Activated CD8-positive, alpha-beta T cell treated with anti-CD3 and anti-CD28 coated beads for 36 hours (primary cell): ENCODE measurements at regions not wholly inside any gene's neighbourhood (a gene's known extent, or its start where the extent isn't known, plus 50 kb on each side); places are given as distances from the start of the nearest gene placed in this dataset.
"Not testable (repeated sequence)": the region's sequence is repeated elsewhere in the genome, so short reads cannot be mapped to it uniquely, and the experiment has no call there.

Source experiments
- ATAC-seq: fragments of 200-7000 bp; cut with Tn5 transposase; one replicate; pipeline ENCODE4 v1.10.0; 2021; ENCODE audit warnings: mild to moderate bottlenecking, moderate library complexity
- CTCF ChIA-PET: fragments of 350-600 bp; sonication (Branson Sonifier 250); formaldehyde crosslinking; loops from one replicate; lab custom pipeline; 2021; ENCODE audit warnings: antibody characterized with exemption; lab: Charles Lee
- POLR2A ChIA-PET: fragments of 350-600 bp; sonication (Branson Sonifier 250); formaldehyde crosslinking; loops from one replicate; lab custom pipeline; 2021; ENCODE audit warnings: antibody characterized with exemption; lab: Charles Lee
- DNase-seq: peaks from one replicate; pipeline ENCODE4 v3.0.0-alpha.2; 2020
- H3K27ac Mint-ChIP-seq: one replicate; pipeline ENCODE4 v1.8.0; 2021; ENCODE audit warnings: mild to moderate bottlenecking, mixed read lengths
- H3K27me3 Mint-ChIP-seq: one replicate; pipeline ENCODE4 v1.8.0; 2021; ENCODE audit warnings: mixed read lengths
- H3K36me3 Mint-ChIP-seq: one replicate; pipeline ENCODE4 v1.8.0; 2021; ENCODE audit warnings: low read depth, mixed read lengths
- H3K4me1 Mint-ChIP-seq: one replicate; pipeline ENCODE4 v1.8.0; 2021; ENCODE audit warnings: low read depth, mixed read lengths
- H3K4me3 Mint-ChIP-seq: one replicate; pipeline ENCODE4 v1.8.0; 2021; ENCODE audit warnings: mild to moderate bottlenecking, moderate library complexity, mixed read lengths
- H3K9me3 Mint-ChIP-seq: one replicate; pipeline ENCODE4 v1.8.0; 2021; ENCODE audit warnings: mixed read lengths
- CTCF ChIP-seq: fragments of 200-600 bp; IDR thresholded peaks from one replicate; pipeline ENCODE4 v1.8.0; 2022; ENCODE audit warnings: antibody characterized with exemption, mild to moderate bottlenecking
- intact Hi-C: fragments of 100-400 bp; cut with micrococcal nuclease; formaldehyde crosslinking; loops from one replicate; pipeline ENCODE4 v1.10.0; 2022

DNA sequence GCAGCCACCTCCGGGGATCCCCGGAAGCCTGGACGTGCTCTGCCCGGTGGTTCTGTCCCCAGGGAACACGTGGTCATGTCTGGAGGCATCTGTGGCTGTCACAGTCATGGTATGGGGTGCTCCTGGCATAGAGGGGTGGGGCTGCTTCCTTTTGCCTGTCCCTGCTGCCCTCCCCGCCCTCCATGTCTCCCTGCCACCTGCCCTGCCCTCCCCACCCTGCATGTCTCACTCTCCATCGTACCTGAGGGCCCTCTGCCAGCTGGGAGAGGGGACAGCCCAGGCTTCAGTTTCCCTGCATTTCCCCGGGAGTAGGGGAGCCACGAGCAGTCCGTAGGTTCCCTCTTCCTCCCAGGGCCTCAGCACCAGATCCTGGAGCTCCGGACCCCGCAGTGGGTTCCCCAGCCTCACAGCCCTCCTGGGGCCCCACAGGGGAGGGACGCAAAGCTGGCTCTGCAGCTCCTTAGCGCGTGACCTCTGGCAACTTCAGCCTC, 90.0 kb upstream of the CTDP1 start:
- Mint-ChIP-seq H3K27me3 (peaks cover 1% of the 10 kb centered on the region), H3K4me3 (no peak overlapping the region), H3K27ac (no peak overlapping the region), H3K4me1 (no peaks in the 10 kb centered on the region), H3K36me3 (no peaks in the 10 kb centered on the region), H3K9me3 (peaks cover 8% of the 10 kb centered on the region)
- CTCF ChIA-PET = no interaction called here
- ATAC-seq (no peak), DNase-seq (no peak)
- POLR2A ChIA-PET = no interaction called here
- no peak for TF ChIP-seq CTCF
- intact Hi-C loops = no loop called here

GRCh38 chr18:79590191-79591031, 89.2 kb upstream of the CTDP1 start:
- Mint-ChIP-seq H3K9me3 (peaks cover 8% of the 10 kb centered on the region), H3K4me3 (no peak overlapping the region), H3K36me3 (no peaks in the 10 kb centered on the region), H3K27ac (no peak overlapping the region), H3K4me1 (no peaks in the 10 kb centered on the region), H3K27me3 (peaks cover 1% of the 10 kb centered on the region)
- DNase-seq = no peak
- CTCF ChIA-PET = no interaction called here
- intact Hi-C loops = no loop called here
- TF ChIP-seq CTCF = no peak
- POLR2A ChIA-PET = no interaction called here
- no peak for ATAC-seq

- no peaks in the 10 kb centered on the region for H3K4me1 Mint-ChIP-seq
- DNase-seq = no peak
Measured at GRCh38 chr18:79591032-79591308, 88.6 kb upstream of the CTDP1 start.

GRCh38 chr18:79592684-79593083, 86.9 kb upstream of the CTDP1 start:
- H3K4me3 Mint-ChIP-seq, H3K27ac Mint-ChIP-seq, DNase-seq, H3K27me3 Mint-ChIP-seq, POLR2A ChIA-PET, H3K36me3 Mint-ChIP-seq, intact Hi-C loops, ATAC-seq, H3K4me1 Mint-ChIP-seq, H3K9me3 Mint-ChIP-seq: not testable (repeated sequence)
- CTCF ChIA-PET = interaction anchor here (1.0 kb wide), 1 partner anchor 10 kb away, joined by 3 read pairs; no protein-coding TSS in a partner anchor

More at GRCh38 chr18:79591032-79591308, 88.6 kb upstream of the CTDP1 start:
- ChIA-PET POLR2A (no interaction called here), CTCF (no interaction called here)
- ATAC-seq = no peak
- Mint-ChIP-seq H3K27me3 (peaks cover 1% of the 10 kb centered on the region), H3K9me3 (peaks cover 8% of the 10 kb centered on the region), H3K27ac (no peak overlapping the region), H3K36me3 (no peaks in the 10 kb centered on the region), H3K4me3 (no peak overlapping the region)
- no peak for TF ChIP-seq CTCF
- intact Hi-C loops = no loop called here

DNA sequence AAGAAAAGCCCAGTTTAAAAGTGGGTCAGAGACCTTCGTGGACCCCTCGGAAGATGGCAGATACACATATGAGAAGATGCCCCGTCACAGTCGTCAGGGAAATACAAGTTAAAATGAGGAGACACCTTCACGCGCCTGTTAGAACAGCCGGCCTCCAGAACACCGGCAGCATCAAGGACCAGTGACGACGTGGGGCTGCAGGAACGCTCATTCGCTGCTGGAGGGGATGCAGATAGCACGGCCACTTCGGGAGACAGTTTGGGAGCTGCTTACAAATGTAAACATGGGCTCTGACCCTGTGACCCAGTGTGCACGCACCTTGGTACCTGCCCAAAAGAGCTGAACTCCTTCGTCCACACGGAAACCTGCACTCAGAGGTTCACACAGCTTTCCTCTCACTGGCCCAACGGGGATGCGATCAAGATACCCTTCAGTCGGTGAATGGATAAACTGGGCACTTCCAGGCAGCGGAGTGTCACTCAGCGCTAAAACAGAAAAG, 83.7 kb upstream of the CTDP1 start:
- peaks cover 1% of the 10 kb centered on the region for H3K27me3 Mint-ChIP-seq
- H3K27ac Mint-ChIP-seq = no peak overlapping the region
- H3K4me1 Mint-ChIP-seq = no peaks in the 10 kb centered on the region
- ChIA-PET POLR2A (no interaction called here), CTCF (no interaction called here)
- peaks cover 8% of the 10 kb centered on the region for H3K9me3 Mint-ChIP-seq
- no peak for TF ChIP-seq CTCF
- H3K4me3 Mint-ChIP-seq = no peak overlapping the region
- ATAC-seq = no peak
- no peaks in the 10 kb centered on the region for H3K36me3 Mint-ChIP-seq
- intact Hi-C loops = no loop called here
- DNase-seq = no peak
